ENCODE measurements at regions not wholly inside any gene's neighbourhood (a gene's known extent, or its start where the extent isn't known, plus 50 kb on each side); places are given as distances from the start of the nearest gene placed in this dataset.

DNA sequence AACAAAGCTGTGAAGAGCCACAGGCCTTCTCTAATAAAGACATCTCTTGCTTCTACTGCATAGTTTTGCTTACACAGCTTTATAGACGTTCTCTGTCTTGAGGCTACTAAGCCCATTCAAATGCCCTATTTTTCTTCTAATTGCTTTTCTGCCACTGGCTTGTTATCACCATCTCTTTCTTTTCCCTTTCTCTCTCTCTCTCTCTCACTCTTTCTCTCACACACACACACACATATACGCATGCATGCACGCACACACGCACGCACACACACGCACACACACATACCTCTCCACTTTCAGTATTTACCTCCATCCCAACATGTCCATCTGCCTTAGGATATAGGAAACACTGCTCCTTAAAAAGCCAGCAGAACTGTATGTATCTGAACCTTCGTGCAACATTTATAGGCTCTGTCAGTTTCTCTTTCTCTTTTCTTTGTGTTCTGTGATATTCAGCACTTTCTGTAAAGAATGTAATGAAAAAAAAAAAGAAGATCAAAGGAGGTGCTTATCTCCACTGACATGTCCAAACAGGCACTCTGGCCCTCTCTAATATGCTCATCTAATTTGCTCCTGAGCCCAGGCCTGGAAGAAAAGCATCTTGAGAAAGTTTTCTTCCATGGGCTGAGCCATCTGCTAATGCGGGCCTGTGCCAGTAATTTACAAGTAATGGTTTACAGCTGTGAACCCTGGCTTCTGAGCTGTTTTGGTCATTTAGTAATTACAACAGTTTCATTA, 1046.7 kb upstream of the MAP3K7 start:
- in situ Hi-C loops (cut with HindIII; ENCODE audit: low sequenced_read_pairs): no loop called here

- in situ Hi-C loops (cut with HindIII; ENCODE audit: low sequenced_read_pairs): no loop called here
Measured at GRCh38 chr6:91632308-91632707, 1045.4 kb upstream of the MAP3K7 start.

GRCh38 chr6:91631227-91631626, 1044.4 kb upstream of the MAP3K7 start:
- in situ Hi-C loops (cut with HindIII; ENCODE audit: low sequenced_read_pairs): no loop called here

DNA sequence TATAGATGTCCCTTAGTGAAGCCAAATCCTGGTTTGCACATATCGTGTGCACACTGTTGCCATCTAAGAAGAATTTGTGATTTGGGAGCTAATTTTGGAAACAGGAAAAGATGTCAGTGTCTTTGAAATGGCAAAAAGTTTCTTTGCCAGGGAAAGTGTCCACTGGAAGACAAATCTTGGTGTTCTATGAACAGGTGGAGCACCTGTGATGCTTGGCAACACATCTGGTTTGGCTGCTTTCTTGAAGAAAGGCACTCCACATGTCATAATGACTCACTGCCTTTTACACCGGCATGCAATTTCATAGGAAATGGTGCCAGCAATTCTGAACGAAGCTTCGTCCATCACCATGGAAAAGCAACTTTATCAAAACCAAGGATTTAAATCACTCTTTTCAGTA, 1040.0 kb upstream of the MAP3K7 start:
- in situ Hi-C loops (cut with HindIII; ENCODE audit: low sequenced_read_pairs): no loop called here

DNA sequence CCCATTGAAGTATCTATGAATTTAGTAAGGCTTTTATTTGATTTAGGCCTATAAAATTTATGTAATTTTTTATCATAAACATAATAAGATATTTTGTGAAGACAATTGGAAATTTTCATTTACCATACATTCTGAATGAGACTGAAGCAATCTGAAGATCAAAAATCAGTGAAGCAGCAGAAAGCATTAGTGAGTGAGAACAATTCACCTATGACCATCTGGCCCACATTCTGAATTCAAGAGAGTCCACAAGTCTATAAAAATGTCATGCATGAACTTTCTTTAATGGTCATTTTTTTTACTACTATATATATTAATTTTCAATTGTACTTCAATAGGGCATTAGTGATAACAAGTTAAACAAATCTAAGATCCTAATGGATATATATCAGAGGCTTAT, 1026.6 kb upstream of the MAP3K7 start:
- in situ Hi-C loops (cut with HindIII; ENCODE audit: low sequenced_read_pairs): no loop called here

GRCh38 chr6:91611190-91611589, 1024.3 kb upstream of the MAP3K7 start:
- in situ Hi-C loops (cut with HindIII; ENCODE audit: low sequenced_read_pairs): no loop called here

DNA sequence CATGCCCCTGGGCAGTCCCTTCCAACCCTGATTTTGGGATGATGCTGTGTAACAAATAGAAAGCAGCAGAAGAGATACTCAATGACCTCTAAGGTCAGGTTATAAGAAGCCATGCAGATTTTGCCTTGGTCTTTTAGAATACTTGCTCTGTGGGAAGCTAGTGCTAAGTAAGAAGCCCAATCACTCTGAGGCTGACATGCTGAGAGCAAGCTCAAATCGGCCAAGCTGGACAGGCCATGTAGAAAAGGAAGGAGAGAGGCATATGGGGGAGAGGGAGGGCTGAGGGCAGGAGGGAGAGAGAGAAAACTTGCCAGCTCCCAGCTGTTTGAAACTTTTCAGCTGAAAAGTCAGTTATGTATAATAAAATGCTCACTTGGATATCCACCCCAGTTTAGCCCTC, 1021.6 kb upstream of the MAP3K7 start:
- in situ Hi-C loops (cut with HindIII; ENCODE audit: low sequenced_read_pairs): no loop called here

DNA sequence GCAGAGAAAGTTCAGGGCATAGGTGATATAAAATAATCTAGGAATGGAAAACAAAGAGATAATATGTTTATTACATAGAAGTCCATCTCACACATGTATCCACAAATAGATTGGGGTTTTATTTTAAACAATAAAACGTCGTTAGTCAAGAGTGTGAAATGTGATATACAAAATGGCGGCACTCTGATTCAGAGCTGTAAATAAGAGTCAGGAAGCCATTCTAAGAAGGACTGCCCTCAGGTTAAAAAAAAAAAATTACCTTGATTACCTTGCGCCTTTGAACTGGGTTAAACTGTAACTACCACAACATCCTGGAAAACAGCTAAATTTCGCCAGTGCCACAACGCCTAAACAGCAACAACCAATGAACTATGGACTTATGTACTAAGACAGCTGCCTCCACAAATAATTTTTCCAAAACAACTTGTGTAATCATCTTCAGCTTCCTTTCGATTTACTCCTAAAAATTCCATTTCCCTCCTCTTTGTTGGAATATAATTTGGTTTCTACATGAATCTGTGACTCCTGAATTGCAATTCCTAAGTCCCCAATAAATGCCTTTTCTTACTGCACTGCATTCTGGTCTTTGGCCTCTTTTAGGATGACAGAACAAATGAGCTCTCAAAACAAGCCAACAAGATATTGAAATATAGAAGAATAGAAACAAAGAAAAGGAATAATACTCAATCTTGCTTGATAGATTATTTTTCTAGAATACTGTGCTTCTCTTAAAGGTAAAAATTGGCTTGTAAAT, 1019.5 kb upstream of the MAP3K7 start:
- in situ Hi-C loops (cut with HindIII; ENCODE audit: low sequenced_read_pairs): no loop called here

GRCh38 chr6:91600561-91600960, 1013.7 kb upstream of the MAP3K7 start:
- in situ Hi-C loops (cut with HindIII; ENCODE audit: low sequenced_read_pairs): no loop called here

DNA sequence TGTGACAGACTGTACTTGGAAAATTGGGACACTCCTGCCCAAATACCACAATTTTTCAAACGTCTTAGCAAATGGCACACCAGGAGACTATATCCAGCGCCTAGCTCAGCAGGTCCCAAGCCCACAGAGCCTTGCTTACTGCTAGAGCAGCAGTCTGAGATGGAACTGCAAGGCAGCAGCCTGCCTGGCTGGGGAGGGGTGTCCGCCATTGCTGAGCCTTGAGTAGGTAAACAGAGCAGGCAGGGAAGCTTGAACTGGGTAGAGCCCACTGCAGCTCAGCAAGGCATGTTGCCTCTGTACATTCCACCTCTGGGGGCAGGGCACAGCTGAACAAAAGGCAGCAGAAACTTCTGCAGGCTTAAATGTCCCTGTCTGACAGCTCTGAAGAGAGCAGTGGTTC, 1003.3 kb upstream of the MAP3K7 start:
- in situ Hi-C loops (cut with HindIII; ENCODE audit: low sequenced_read_pairs): no loop called here

DNA sequence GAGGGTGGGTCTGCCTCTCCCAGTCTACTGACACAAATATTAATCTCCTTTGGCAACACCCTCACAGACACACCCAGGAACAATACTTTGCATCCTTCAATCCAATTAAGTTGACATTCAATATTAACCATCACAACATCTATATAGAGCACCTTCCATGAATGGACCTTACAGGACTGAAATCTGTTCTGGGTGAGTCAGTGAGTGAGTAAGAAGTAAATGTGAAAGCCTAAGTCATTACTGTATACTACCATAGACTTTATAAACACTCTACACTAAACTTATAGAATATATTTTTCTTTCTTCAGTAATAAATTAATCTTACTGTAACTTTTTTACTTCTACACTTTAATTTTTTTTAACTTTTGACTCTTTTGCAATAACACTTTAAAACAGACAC, 993.8 kb upstream of the MAP3K7 start:
- in situ Hi-C loops (cut with HindIII; ENCODE audit: low sequenced_read_pairs): no loop called here

GRCh38 chr6:91575032-91575431, 988.2 kb upstream of the MAP3K7 start:
- in situ Hi-C loops (cut with HindIII; ENCODE audit: low sequenced_read_pairs): no loop called here

DNA sequence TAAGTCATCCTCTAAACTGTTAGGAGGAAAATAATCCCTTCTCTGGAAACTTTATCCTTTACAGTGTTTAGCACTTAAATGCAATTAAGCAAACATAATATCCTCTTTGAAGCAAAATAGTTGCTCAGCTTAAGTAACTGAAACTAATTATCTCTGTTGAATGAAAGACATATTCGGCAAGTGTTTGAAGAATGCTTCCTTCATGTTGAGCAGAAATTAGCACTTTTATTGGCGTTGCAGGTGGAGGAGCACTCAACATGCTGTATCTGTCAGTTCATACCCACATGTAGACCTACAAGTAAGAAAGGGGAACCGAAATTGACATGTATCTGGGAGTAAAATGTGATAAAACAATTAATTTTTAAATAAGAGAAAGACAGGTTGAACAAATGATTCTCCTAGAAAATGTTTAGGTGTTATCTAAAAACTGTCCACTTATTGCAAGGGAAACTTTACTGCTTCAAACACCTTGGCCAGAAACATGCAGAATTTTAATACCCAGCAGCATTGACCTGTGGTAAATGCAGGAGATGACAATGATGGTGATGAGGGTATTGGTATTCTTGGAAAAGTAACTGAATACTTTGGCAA, 987.0 kb upstream of the MAP3K7 start:
- in situ Hi-C loops (cut with HindIII; ENCODE audit: low sequenced_read_pairs): no loop called here

DNA sequence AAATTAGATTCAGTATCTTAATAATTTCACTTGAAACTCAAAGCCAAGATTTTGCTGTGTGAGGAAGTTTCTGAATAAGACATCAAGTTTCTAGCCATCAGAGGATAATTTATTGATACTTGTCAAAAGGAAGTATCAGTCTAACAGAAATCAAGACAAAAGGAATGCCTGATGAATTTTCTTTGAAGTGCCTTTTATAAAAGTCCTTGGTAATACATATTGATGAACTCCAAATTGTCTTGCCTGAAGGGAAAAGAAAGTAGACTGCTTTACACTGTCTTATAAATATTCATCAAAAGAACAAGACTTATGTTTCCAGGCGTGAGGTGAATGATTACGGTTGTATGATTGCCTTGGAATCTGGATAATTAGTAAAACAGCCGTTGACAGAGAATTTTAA, 986.0 kb upstream of the MAP3K7 start:
- in situ Hi-C loops (cut with HindIII; ENCODE audit: low sequenced_read_pairs): no loop called here

GRCh38 chr6:91569071-91569470, 982.2 kb upstream of the MAP3K7 start:
- in situ Hi-C loops (cut with HindIII; ENCODE audit: low sequenced_read_pairs): no loop called here

- in situ Hi-C loops (cut with HindIII; ENCODE audit: low sequenced_read_pairs): no loop called here
Measured at GRCh38 chr6:91566467-91566866, 979.6 kb upstream of the MAP3K7 start.

GRCh38 chr6:91565207-91565606, 978.3 kb upstream of the MAP3K7 start:
- in situ Hi-C loops (cut with HindIII; ENCODE audit: low sequenced_read_pairs): no loop called here

DNA sequence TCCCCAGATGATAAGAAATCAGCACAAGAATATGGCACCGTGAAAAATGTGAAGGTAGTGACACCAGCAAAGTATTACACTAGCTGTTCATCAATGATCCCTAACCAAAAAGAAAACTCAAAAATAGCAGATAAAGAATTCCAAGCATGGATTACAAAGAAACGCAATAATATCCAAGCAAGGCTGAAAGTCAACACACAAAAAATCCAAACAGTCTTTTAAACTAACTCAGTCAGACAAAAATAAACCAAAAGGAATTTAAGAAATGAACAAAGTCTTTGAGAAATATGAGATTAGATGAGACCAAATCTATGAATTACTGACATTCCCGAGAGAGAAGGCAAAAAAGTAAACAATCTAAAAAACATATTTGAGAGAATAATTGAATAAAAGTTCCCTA, 976.1 kb upstream of the MAP3K7 start:
- in situ Hi-C loops (cut with HindIII; ENCODE audit: low sequenced_read_pairs): no loop called here

GRCh38 chr6:91560409-91560808, 973.5 kb upstream of the MAP3K7 start:
- in situ Hi-C loops (cut with HindIII; ENCODE audit: low sequenced_read_pairs): no loop called here

DNA sequence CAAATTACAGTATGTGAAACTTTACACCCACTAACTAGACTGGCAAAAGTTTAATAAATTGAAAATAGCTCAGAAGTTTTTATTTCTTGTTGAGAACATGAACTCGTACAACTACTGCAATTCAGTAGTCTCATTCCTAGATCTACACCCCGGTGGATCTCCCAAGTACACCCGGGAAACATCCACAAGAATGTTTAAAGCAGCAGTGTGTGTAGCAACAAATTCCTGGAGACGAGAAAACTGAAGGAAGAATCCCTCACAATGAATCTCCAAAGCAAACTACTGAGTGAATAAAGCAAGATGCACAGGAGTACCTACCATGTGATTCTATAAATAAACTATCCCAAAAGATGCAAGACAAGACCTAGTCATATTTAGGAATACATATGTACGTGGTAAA, 954.0 kb upstream of the MAP3K7 start:
- in situ Hi-C loops (cut with HindIII; ENCODE audit: low sequenced_read_pairs): no loop called here

- in situ Hi-C loops (cut with HindIII; ENCODE audit: low sequenced_read_pairs): no loop called here
Measured at GRCh38 chr6:91539456-91539855, 952.6 kb upstream of the MAP3K7 start.

GRCh38 chr6:91538622-91539021, 951.8 kb upstream of the MAP3K7 start:
- in situ Hi-C loops (cut with HindIII; ENCODE audit: low sequenced_read_pairs): no loop called here
